COR-L47 (cell line): ENCODE measurements at regions not wholly inside any gene's neighbourhood (a gene's known extent, or its start where the extent isn't known, plus 50 kb on each side); places are given as distances from the start of the nearest gene placed in this dataset.
"Not testable (repeated sequence)": the region's sequence is repeated elsewhere in the genome, so short reads cannot be mapped to it uniquely, and the experiment has no call there.

Experiments used
- DNase-seq: peaks from one replicate; lab custom pipeline; 2025; lab: John Stamatoyannopoulos, UW

DNA sequence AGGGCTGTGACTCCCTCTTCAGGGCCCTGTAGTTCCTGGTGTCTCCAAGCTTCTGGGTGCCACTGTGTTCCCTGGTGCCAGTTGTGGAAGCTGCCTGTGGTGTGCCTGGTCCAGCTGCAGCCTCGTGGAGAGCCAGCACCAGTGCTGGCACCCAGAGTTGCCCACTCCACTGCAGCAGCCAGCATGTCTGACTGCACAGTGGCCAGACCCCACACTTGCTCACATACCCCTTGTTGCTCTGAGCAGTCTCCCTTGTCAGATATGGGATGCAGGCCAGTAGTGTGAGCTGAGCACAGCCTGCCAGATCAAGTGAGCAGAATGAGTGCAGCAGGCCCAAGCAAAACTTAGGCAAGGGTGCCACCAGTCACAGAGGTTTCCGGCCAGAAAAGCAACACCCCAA, 108.6 kb downstream of the ZMAT1 start:
- no peak for DNase-seq

DNA sequence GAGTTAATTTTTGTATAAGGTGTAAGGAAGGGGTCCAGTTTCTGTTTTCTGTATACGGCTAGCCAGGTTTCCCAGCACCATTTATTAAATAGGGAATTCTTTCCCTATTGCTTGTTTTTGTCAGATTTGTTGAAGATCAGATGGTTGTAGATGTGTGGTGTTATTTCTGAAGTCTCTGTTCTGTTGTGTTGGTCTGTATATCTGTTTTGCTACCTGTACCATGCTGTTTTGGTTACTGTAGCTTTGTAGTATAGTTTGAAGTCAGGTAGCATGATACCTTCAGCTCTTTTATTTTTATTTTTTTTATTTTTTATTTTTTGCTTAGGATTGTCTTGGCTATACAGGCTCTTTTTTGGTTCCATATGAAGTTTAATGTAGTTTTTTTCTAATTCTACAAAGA, 114.1 kb downstream of the ZMAT1 start:
- DNase-seq, result not testable (repeated sequence)

DNA sequence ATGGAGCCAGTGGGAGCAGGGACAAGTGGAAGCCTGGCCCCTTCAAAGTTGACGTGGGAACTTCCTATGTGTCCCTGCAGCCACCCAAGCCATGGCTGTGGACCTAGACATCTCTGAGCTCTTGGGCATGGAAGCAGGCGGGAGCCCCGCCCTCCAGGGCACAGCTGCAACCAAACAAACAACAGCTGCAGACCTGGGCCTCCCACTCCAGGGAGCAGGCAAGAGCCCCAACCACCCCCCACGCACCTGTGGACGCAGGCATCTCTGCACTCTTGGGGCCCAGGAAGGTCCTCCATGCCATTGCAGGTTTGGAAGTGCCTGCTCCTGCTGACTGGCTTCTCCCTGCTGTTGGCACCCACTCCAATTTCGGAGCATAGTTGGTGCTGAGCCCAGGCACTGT, 118.6 kb downstream of the ZMAT1 start:
- no peak for DNase-seq

DNA sequence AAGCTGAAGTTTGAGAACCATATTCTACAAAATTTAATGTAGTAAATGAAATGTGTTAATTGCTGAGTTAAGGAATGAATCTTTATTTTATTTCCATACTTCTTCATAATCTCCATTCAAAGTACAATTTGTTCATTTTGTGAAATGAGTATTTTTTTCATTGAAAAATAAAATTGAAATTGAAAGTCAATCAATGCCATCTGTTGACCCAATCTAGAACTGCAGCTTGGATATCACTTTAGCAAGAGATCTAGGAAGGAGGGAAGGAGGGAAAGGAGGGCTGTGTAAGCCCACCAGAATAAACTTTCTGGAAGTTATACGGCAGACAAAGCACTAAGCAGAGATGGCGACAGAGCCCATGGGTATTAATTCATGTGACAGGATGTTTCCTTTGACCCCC, 128.4 kb downstream of the ZMAT1 start:
- DNase-seq, result no peak

DNA sequence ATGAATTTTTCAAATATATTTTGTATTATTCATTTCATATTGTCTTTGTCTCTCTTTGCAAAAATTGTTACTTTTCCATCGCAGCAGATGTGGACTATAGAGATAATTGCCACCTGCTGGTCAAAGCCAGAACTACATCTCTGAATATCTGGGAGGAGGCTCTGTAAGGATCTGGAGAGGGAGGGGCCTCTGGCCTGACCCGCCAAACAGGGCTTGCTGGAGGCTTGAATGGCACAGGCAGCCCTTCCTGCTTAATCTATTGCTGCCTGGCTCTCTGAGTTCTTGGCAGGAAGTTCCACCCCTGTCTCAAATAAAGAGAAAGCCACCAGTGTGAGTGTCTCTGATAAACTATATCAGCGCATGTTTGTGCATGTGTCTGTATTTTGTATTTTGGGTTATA, 132.4 kb downstream of the ZMAT1 start:
- DNase-seq, result peak; percentile 76

DNA sequence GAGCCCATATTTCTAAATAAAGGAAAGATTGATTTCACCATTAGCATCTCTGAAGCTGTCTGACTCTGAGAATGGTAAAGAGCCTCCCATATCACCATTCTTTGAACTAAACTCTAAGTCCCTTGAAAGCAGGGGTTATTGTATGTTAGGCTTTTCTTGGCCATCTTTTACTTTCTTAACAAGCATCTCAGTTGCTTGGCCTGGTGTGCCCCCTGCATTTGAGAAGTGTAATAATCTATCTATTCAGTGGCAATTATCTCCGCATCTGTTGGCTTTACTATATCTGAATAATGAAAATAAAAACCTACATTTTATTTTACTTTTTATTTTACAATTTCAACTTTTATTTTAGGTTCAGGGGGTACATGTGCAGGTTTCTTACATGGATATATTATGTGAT, 128.3 kb upstream of the ARMCX2 start:
- no peak for DNase-seq

DNA sequence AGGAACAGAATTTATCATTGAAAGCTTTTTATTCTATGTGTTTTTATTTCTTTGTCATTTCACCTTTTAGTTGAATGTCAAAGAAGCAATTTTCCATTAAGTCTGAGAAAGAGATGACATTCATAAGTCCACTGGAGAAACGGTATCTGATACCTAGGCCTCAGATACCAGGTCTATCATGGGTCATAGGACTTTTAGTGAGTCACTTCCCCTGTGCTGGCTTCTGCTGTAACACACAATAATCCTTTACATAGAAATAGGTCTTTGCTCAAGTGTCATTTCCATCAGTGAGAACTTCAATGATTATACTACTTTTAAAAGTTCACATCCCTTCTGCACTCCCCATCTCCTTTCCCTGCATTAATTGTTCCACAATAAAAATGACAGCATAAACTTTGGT, 125.5 kb upstream of the ARMCX2 start:
- DNase-seq, result no peak

DNA sequence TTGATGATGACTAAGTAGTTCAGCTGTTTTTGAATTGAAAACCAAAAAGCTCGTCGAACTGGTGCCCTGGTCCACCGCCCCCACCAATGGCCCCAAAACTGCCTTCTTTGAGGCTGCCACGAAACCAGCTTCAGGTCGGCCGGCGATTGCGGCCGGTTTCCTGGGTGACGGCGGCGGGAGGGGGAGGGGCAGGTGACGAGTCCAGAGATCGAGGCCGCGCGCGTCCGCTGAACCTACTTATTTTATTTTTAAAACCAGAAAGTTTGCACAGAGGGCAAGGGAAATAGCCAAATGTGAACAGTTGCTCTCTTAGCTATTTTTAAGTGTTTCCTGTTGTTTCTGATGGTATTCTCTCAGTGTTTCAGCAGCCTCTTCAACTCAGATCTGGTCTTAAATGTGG, 120.8 kb upstream of the ARMCX2 start:
- DNase-seq, result not testable (repeated sequence)

DNA sequence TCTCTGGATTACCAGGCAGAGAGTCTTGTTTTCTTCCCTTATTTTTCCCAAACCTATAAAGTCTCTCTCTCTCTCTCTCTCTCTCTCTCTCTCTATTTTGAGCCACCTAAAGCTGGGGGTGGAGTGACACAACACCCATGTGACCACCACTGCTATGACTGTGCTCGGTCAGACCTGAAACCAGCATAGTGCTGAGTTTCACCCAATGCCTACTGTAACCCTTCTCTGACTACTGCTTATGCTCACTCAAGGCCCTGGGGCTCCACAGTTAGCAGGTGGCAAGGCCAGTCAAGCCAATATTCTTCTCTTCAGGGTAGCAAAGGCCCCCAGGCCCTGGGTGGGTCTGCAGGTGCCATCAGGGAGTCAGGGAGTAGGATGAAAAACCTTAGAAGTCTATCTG, 114.7 kb upstream of the ARMCX2 start:
- DNase-seq, result no peak

DNA sequence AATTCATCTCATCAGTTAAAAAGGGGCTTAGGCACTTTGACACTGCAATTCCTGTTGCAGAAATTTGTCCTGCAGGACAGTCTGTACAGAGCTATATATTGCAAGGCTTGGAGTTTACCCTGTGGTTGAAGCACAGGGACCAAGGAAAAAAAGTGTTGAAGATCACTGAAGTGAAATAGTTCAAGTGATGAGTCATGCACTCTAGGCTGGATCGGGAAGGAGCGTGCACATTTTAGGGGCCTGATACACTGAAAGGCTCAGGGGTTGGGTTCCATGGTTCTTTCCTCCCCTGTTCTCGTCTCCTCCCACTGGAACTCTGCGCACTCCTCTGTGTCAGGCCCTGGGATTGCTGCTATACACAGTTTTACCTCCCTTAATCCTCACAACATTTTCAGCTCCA, 104.9 kb upstream of the ARMCX2 start:
- no peak for DNase-seq

DNA sequence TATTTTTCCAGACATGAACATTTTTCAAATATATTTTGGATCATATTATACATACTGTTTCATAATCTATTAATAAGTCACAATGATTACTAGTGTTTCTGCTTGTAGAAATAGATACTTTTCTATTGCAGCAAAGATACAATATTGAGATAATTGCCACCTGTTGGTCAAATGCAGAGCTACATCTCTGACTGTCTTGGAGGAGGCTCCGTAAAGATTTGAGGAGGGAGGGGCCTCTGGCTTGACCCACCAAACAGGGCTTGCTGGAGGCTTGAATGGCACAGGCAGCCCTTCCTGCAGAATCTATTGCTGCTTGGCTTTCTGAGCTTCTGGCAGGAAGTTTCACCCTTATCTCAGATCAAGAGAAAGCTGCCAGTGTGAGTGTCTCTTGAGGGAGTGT, 99.3 kb upstream of the ARMCX2 start:
- no peak for DNase-seq

DNA sequence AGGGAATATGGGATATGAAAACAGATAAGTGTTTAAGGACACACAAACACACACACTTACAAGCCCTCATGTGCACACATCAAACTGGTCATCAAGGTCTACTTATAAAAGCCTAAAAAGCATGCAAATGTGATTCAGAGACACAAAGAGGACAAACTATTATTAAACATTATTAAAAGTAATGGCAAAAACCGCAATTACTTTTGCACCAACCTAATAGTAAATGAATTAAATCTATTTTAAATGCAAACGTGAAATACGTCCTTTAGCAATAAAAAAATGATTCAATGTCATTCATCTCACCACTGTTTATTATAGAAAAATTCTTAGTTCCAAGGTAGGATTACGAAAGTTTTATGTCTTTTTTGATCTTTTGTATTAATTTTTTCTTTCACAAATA, 91.1 kb upstream of the ARMCX2 start:
- DNase-seq, result no peak

DNA sequence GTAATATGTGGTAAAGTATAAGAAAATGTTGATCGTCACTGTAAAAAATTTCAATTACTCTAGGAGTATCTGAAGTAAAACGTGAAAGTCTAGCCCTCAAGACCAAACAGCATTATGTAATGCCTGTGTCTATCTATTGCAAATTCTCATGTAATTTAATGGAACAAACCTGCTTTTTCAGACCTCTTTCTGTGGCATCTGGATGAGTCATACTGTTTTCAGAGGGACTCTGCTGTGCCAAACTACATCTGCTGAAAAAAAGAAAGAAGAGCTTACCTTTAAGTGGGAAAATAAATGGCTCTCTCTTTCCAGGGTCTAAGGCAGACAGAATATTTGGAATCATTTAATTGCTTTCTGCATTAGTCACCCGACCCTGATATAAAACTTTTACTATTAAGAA, 89.8 kb upstream of the ARMCX2 start:
- DNase-seq, result no peak

DNA sequence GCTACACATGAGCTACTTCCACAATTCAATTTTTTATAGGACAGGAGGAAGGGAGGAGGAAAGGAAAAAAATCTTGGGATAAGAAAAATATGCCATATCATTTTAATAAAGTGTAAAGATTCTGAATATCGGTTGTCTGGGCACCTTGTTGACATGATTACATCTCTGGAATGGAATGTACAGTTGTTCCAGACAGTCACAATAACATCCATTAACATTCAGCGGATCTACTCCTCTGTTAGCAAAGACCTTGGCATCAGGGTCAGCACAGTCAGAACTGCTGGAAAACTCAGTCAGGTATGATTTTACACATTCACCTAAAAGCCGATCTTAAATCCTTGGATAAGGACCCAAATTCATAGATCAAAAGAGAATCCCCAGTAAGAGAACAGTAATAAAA, 85.4 kb upstream of the ARMCX2 start:
- no peak for DNase-seq

DNA sequence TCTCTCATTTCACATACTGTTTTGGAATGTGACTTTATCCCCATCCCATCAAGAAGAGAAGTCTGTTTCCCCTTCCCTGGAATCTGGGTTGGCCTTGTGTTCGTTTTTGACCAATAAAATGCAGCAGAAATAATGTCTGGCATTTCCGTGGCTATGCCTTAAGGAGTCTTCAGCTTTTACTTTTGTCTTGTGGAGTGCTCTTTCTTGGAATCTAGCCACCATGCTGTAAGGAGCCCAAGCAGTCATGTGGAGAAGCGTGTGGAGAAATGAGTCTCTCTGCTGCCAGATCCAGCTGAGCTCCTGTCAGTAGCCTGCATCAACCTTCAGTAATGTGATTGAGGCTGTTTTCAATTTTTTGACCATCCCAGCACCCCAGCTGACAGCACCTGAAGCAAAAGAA, 84.4 kb upstream of the ARMCX2 start:
- DNase-seq, result no peak

DNA sequence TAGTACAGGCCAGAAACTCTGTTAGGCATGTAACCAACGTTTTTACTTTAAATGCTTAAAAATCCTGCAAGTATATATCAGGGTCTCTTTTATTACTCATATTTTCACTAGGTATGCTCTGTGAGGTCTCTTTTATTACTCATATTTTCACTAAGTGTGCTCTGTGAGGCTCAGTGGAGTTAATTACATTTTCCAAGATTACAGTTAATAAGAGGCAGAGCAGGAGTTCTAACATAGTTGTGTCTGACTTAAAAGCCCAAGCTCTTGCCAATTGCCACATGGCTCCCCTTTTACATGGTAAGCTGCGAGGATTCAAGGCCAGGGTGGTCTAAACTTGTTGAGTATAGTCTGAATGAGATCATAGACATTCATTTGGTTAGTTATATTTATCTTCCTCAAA, 81.0 kb upstream of the ARMCX2 start:
- no peak for DNase-seq

DNA sequence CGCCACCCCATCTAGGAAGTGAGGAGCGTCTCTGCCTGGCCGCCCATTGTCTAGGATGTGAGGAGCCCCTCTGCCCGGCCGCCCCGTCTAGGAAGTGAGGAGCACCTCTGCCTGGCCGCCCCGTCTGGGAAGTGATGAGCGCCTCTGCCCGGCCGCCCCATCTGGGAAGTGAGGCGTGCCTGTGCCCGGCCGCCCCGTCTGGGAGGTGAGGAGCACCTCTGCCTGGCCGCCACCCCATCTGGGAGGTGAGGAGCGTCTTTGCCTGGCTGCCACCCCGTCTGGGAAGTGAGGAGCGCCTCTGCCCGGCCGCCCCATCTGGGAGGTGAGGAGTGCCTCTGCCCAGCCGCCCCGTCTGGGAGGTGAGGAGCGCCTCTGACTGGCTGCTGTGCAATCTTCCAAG, 79.2 kb upstream of the ARMCX2 start:
- not testable (repeated sequence) for DNase-seq

DNA sequence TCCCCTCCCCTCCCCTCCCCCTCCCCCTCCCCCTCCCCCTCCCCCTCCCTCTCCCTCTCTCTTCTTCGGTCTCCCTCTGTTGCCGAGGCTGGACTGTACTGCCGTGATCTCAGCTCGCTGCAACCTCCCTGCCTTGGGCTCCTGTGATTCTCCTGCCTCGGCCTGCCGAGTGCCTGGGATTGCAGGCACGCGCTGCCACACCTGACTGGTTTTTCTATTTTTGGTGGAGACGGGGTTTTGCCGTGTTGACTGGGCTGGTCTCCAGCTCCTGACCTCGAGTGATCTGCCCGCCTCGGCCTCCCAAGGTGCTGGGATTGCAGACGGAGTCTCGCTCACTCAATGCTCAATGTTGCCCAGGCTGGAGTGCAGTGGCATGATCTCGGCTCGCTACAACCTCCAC, 78.8 kb upstream of the ARMCX2 start:
- not testable (repeated sequence) for DNase-seq

DNA sequence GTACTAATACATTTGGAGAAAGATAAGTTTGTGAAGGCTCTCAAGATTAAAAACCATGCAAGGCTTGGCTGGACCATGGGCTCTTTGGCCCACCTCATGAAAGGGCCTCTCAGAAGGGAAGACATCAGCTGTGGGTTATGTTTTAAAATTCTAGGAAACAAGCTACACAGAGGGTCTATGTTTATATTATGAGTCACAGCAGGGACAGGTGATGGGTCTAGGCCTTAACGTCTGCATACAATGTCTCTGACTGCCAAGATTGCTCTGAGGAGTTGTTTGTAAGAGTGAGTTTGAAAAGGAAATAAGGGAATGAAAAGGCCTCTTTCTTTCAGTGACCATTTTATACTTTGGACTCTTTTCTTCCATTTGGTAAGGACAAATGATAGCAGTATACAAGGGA, 77.0 kb upstream of the ARMCX2 start:
- DNase-seq, result no peak

DNA sequence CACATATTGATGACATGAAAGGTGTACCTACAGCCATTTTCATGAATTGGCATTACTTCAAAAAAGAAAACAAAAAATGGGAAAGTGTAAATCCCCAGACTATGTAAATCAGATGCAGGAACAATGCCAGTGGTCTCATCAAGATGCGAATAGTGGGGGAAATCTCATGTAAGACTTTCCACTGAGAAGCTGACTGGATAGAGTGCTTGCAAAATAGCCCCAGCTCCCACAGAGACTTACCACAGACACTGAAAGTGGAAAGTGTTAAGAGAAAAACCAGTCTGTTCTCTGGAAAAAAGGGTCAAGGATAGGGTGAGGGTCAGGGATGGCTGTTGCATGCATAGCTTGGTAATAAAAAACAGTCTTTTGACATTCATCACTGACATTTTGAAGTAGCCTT, 73.2 kb upstream of the ARMCX2 start:
- no peak for DNase-seq

DNA sequence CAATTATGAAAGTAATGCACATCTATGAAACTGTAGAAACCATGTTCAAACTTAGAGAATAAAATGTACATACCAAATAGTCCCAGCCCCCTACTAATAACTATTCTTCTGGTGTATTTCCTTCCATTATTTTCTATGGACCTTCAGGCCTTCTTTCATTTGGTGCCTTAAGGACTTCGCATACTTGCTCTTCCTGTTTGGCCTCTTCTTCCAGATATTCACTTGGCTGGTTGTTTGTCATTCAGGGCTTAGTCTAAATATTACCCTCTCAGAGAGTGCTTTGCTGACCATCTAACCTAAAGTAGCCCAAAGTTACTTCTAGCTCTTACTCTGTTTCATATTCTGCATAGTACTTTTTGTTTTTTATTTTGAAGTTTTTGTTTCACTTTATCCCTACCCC, 70.3 kb upstream of the ARMCX2 start:
- no peak for DNase-seq
